ENCODE measurements at regions not wholly inside any gene's neighbourhood (a gene's known extent, or its start where the extent isn't known, plus 50 kb on each side); places are given as distances from the start of the nearest gene placed in this dataset.

GRCh38 chr5:171649075-171649401 is 136.6 kb upstream of the SMIM23 start:
- H3K9me3 ChIP-seq, result no peaks in the 10 kb centered on the region
- TF ChIP-seq POLR2A (IDR thresholded peaks at IDR 0.05), result no peak
- TF ChIP-seq CTCF (IDR thresholded peaks at IDR 0.05 in 4 of 5, conservative IDR thresholded peaks at IDR 0.05 in 1 of 5), result no peak
- H3K27me3 ChIP-seq, result peaks cover 0 to 5% (median 0%) of the 10 kb centered on the region in 3 donors
- H3K36me3 ChIP-seq, result no peaks in the 10 kb centered on the region
- ATAC-seq (no peak), DNase-seq (no peak)
- in situ Hi-C loops (cut with MboI; ENCODE audit: low sequenced_read_pairs in 4 of 4) (no loop called here), intact Hi-C loops (cut with DNase I; ENCODE audit: low total_unique reads) (no loop called here)
- no peaks in the 10 kb centered on the region for H3K4me1 ChIP-seq
- no peak overlapping the region for H3K4me3 ChIP-seq
- no peak overlapping the region for H3K27ac ChIP-seq

DNA sequence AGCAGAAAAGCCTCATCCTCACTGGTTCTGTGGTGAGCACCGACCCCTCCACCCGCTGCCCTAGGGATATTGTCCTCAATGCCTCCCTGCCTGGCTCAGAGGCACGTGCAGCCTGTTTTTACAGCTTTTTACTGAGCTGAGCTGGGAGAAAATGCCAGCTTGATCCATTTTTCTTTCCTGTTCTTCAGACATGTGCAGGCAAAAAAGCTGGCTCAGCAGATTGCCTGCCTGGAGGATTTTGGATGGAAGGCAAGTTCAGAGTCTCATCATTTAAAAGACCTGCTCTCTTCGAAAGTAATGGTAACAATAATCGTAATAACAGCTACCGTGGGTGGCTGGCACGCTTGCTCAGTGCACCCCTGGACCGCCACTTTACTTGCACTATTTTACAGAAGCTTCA is 135.0 kb upstream of the SMIM23 start:
- Histone ChIP-seq H3K27ac (no peak overlapping the region), H3K27me3 (peaks cover 0 to 5% (median 0%) of the 10 kb centered on the region in 3 donors), H3K4me3 (no peak overlapping the region), H3K4me1 (no peaks in the 10 kb centered on the region), H3K36me3 (no peaks in the 10 kb centered on the region), H3K9me3 (no peaks in the 10 kb centered on the region)
- DNase-seq (no peak), ATAC-seq (no peak)
- in situ Hi-C loops (cut with MboI; ENCODE audit: low sequenced_read_pairs in 4 of 4) (no loop called here), intact Hi-C loops (cut with DNase I; ENCODE audit: low total_unique reads) (no loop called here)
- TF ChIP-seq CTCF (IDR thresholded peaks at IDR 0.05 in 4 of 5, conservative IDR thresholded peaks at IDR 0.05 in 1 of 5) (no peak), POLR2A (IDR thresholded peaks at IDR 0.05) (no peak)

DNA sequence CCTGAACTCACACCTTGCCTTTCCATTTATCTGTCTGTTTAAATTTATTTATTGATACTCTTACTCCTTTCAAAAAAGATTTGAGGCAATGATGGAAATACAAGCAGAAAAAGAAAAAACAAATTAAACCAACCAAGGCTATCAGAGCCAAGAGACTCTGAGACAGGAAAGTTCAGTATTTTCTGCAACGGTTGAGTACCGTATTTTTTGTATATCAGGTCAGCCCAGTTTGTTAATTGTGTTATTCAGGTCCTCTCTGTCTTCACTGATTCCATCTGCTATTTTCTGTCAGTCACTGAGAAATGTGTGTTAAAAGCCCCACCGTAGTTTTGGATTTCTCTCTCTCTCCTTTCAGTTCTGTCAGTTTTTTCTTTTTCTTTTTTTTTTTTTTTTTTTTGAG is 134.5 kb upstream of the SMIM23 start:
- H3K9me3 ChIP-seq, result no peaks in the 10 kb centered on the region
- no peak overlapping the region for H3K4me3 ChIP-seq
- TF ChIP-seq POLR2A (IDR thresholded peaks at IDR 0.05) (no peak), CTCF (IDR thresholded peaks at IDR 0.05 in 4 of 5, conservative IDR thresholded peaks at IDR 0.05 in 1 of 5) (no peak)
- H3K27me3 ChIP-seq, result peaks cover 0 to 5% (median 0%) of the 10 kb centered on the region in 3 donors
- no peak overlapping the region for H3K27ac ChIP-seq
- intact Hi-C loops (cut with DNase I; ENCODE audit: low total_unique reads) (no loop called here), in situ Hi-C loops (cut with MboI; ENCODE audit: low sequenced_read_pairs in 4 of 4) (no loop called here)
- no peaks in the 10 kb centered on the region for H3K36me3 ChIP-seq
- no peaks in the 10 kb centered on the region for H3K4me1 ChIP-seq
- DNase-seq (no peak), ATAC-seq (no peak)

DNA sequence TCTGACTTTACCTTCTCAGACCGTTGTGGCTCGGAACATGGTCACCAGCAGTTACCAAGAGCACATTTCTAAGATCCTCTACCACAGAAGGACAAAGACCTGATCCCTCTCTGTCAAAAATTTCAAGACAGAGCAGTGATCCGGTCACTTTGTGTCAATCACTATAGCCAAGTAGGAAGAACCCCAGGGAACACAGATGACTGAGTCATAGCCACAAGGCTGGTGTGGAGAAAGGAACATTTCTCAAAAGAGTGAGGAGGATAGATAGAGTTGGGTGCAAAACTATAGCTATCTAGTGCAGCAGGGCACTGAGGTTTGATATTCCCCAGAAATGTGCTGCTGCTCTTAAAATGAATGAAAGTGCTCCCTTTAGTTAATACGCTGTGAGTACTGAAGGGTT is 130.7 kb upstream of the SMIM23 start:
- DNase-seq (no peak), ATAC-seq (no peak)
- Histone ChIP-seq H3K4me1 (no peaks in the 10 kb centered on the region), H3K4me3 (no peak overlapping the region), H3K9me3 (no peaks in the 10 kb centered on the region), H3K36me3 (no peaks in the 10 kb centered on the region), H3K27me3 (peaks cover 0 to 5% (median 0%) of the 10 kb centered on the region in 3 donors), H3K27ac (no peak overlapping the region)
- intact Hi-C loops (cut with DNase I; ENCODE audit: low total_unique reads), result no loop called here
- in situ Hi-C loops (cut with MboI; ENCODE audit: low sequenced_read_pairs in 4 of 4), result no loop called here
- TF ChIP-seq CTCF (IDR thresholded peaks at IDR 0.05 in 4 of 5, conservative IDR thresholded peaks at IDR 0.05 in 1 of 5) (no peak), POLR2A (IDR thresholded peaks at IDR 0.05) (no peak)

DNA sequence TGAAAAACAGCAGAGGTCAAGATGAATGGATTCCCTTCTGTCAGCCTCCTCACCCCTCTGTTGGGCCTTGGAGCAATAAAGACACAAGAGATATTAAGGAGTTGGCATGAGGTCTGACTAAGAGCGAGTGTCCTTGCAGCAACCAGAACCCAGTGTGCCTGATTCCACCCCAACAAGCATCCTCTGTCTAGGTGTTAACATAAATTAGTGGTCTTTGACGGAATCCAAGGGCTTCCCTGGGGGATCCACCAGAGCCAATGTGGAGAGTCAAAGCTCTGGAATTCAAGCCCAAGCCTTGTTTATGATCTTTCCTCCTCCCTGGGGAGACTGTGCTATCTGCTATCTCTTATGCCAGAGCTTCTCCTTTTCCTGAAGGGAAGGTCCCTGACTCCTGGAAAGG is 128.1 kb upstream of the SMIM23 start:
- H3K9me3 ChIP-seq, result no peaks in the 10 kb centered on the region
- in situ Hi-C loops (cut with MboI; ENCODE audit: low sequenced_read_pairs in 4 of 4), result no loop called here
- DNase-seq (no peak), ATAC-seq (no peak)
- H3K27me3 ChIP-seq, result peaks cover 0 to 5% (median 0%) of the 10 kb centered on the region in 3 donors
- no peak overlapping the region for H3K27ac ChIP-seq
- TF ChIP-seq CTCF (IDR thresholded peaks at IDR 0.05 in 4 of 5, conservative IDR thresholded peaks at IDR 0.05 in 1 of 5) (no peak), POLR2A (IDR thresholded peaks at IDR 0.05) (no peak)
- no peaks in the 10 kb centered on the region for H3K36me3 ChIP-seq
- H3K4me3 ChIP-seq, result no peak overlapping the region
- intact Hi-C loops (cut with DNase I; ENCODE audit: low total_unique reads), result no loop called here
- H3K4me1 ChIP-seq, result no peaks in the 10 kb centered on the region

Data from gastrocnemius medialis (tissue), 4 donors.